ENCODE measurements at regions not wholly inside any gene's neighbourhood (a gene's known extent, or its start where the extent isn't known, plus 50 kb on each side); places are given as distances from the start of the nearest gene placed in this dataset.
A peak's percentile ranks its signal among the peaks of the same experiment; 100 is the strongest.

- peak overlapping the region; percentile 49 for H3K4me3 ChIP-seq (ENCODE audit: low read depth, low read length)
- no peak for TF ChIP-seq CTCF (conservative IDR thresholded peaks at IDR 0.05; ENCODE audit: low read depth, low read length)
- DNase-seq (ENCODE audit: low read depth): no peak
These were observed 77.0 kb upstream of the ARHGAP29 start for GRCh38 chr1:94314222-94314858.

- H3K4me3 ChIP-seq (ENCODE audit: low read depth, low read length): no peak overlapping the region
- TF ChIP-seq CTCF (conservative IDR thresholded peaks at IDR 0.05; ENCODE audit: low read depth, low read length): no peak
- DNase-seq (ENCODE audit: low read depth): no peak
These were observed 73.3 kb upstream of the ARHGAP29 start for GRCh38 chr1:94310570-94311270.

- H3K4me3 ChIP-seq (ENCODE audit: low read depth, low read length): no peak overlapping the region
- TF ChIP-seq CTCF (conservative IDR thresholded peaks at IDR 0.05; ENCODE audit: low read depth, low read length): no peak
- DNase-seq (ENCODE audit: low read depth): no peak
These were observed 72.6 kb upstream of the ARHGAP29 start for GRCh38 chr1:94309829-94310569.

GRCh38 chr1:94309216-94309615, 71.8 kb upstream of the ARHGAP29 start:
- no peak overlapping the region for H3K4me3 ChIP-seq (ENCODE audit: low read depth, low read length)
- no peak for TF ChIP-seq CTCF (conservative IDR thresholded peaks at IDR 0.05; ENCODE audit: low read depth, low read length)
- no peak for DNase-seq (ENCODE audit: low read depth)

GRCh38 chr1:94306521-94306920, 69.1 kb upstream of the ARHGAP29 start:
- DNase-seq (ENCODE audit: low read depth): no peak
- no peak for TF ChIP-seq CTCF (conservative IDR thresholded peaks at IDR 0.05; ENCODE audit: low read depth, low read length)
- H3K4me3 ChIP-seq (ENCODE audit: low read depth, low read length): no peak overlapping the region

GRCh38 chr1:94305704-94306103, 68.3 kb upstream of the ARHGAP29 start:
- DNase-seq (ENCODE audit: low read depth): no peak
- H3K4me3 ChIP-seq (ENCODE audit: low read depth, low read length): no peak overlapping the region
- no peak for TF ChIP-seq CTCF (conservative IDR thresholded peaks at IDR 0.05; ENCODE audit: low read depth, low read length)

Measured in epithelial cell of proximal tubule (primary cell).